ENCODE measurements at regions not wholly inside any gene's neighbourhood (a gene's known extent, or its start where the extent isn't known, plus 50 kb on each side); places are given as distances from the start of the nearest gene placed in this dataset.

- TF ChIP-seq CTCF (conservative IDR thresholded peaks at IDR 0.05; ENCODE audit: low read length) = no peak
- TF ChIP-seq EZH2phosphoT487 (IDR thresholded peaks at IDR 0.05; ENCODE audit: borderline replicate concordance) = no peak
Measured at GRCh38 chr1:21340230-21340945, 50.1 kb upstream of the ECE1 start.

Measured in Loucy (cell line).